ENCODE measurements at regions not wholly inside any gene's neighbourhood (a gene's known extent, or its start where the extent isn't known, plus 50 kb on each side); places are given as distances from the start of the nearest gene placed in this dataset.

- no peak for DNase-seq (ENCODE audit: low spot score)
- TF ChIP-seq CTCF (IDR thresholded peaks at IDR 0.05) = no peak
- no peak for TF ChIP-seq POLR2AphosphoS5 (IDR thresholded peaks at IDR 0.05)
- TF ChIP-seq POLR2A (IDR thresholded peaks at IDR 0.05) = no peak
- H3K27me3 ChIP-seq (replicated peaks; ENCODE audit: insufficient read depth) = no peaks in the 10 kb centered on the region
- no peaks in the 10 kb centered on the region for H3K9me3 ChIP-seq
- H3K36me3 ChIP-seq = no peaks in the 10 kb centered on the region
- intact Hi-C loops (cut with DNase I) = no loop called here
- 93% methylated on average over 6 of the region's 6 CpGs for WGBS
- H3K4me1 ChIP-seq (replicated peaks) = no peaks in the 10 kb centered on the region
- H3K4me3 ChIP-seq = no peak overlapping the region
- no peak overlapping the region for H3K27ac ChIP-seq
These were observed 501.6 kb downstream of the IRX1 start for GRCh38 chr5:4097199-4097598.

- H3K4me1 ChIP-seq (replicated peaks) = no peaks in the 10 kb centered on the region
- 94% methylated on average over 9 of the region's 9 CpGs for WGBS
- intact Hi-C loops (cut with DNase I) = no loop called here
These were observed 502.6 kb downstream of the IRX1 start for GRCh38 chr5:4098226-4098625.

GRCh38 chr5:4099386-4099785, 503.8 kb downstream of the IRX1 start:
- no peak overlapping the region for H3K27ac ChIP-seq
- no peaks in the 10 kb centered on the region for H3K36me3 ChIP-seq
- no peak for DNase-seq (ENCODE audit: low spot score)
- H3K9me3 ChIP-seq = no peaks in the 10 kb centered on the region
- no peaks in the 10 kb centered on the region for H3K4me1 ChIP-seq (replicated peaks)
- 59% methylated on average over 7 of the region's 7 CpGs for WGBS
- no peaks in the 10 kb centered on the region for H3K27me3 ChIP-seq (replicated peaks; ENCODE audit: insufficient read depth)
- H3K4me3 ChIP-seq = no peak overlapping the region
- TF ChIP-seq POLR2A (IDR thresholded peaks at IDR 0.05) = no peak
- TF ChIP-seq POLR2AphosphoS5 (IDR thresholded peaks at IDR 0.05) = no peak
- no peak for TF ChIP-seq CTCF (IDR thresholded peaks at IDR 0.05)
- intact Hi-C loops (cut with DNase I) = no loop called here

More at GRCh38 chr5:4098226-4098625, 502.6 kb downstream of the IRX1 start:
- no peaks in the 10 kb centered on the region for H3K27me3 ChIP-seq (replicated peaks; ENCODE audit: insufficient read depth)
- no peaks in the 10 kb centered on the region for H3K9me3 ChIP-seq
- TF ChIP-seq POLR2A (IDR thresholded peaks at IDR 0.05) (no peak), CTCF (IDR thresholded peaks at IDR 0.05) (no peak), POLR2AphosphoS5 (IDR thresholded peaks at IDR 0.05) (no peak)
- no peak for DNase-seq (ENCODE audit: low spot score)
- no peak overlapping the region for H3K4me3 ChIP-seq
- H3K27ac ChIP-seq = no peak overlapping the region
- H3K36me3 ChIP-seq = no peaks in the 10 kb centered on the region

- no peak overlapping the region for H3K27ac ChIP-seq
- DNase-seq (ENCODE audit: low spot score) = no peak
- intact Hi-C loops (cut with DNase I) = no loop called here
- TF ChIP-seq POLR2A (IDR thresholded peaks at IDR 0.05) (no peak), CTCF (IDR thresholded peaks at IDR 0.05) (no peak), POLR2AphosphoS5 (IDR thresholded peaks at IDR 0.05) (no peak)
- H3K4me1 ChIP-seq (replicated peaks) = no peaks in the 10 kb centered on the region
- H3K27me3 ChIP-seq (replicated peaks; ENCODE audit: insufficient read depth) = no peaks in the 10 kb centered on the region
- no peak overlapping the region for H3K4me3 ChIP-seq
- no peaks in the 10 kb centered on the region for H3K9me3 ChIP-seq
- 88% methylated on average over 14 of the region's 14 CpGs for WGBS
- no peaks in the 10 kb centered on the region for H3K36me3 ChIP-seq
These were observed 505.1 kb downstream of the IRX1 start for GRCh38 chr5:4100739-4101138.

GRCh38 chr5:4101189-4101588, 505.6 kb downstream of the IRX1 start:
- Histone ChIP-seq H3K9me3 (no peaks in the 10 kb centered on the region), H3K4me3 (no peak overlapping the region), H3K36me3 (no peaks in the 10 kb centered on the region), H3K4me1 (replicated peaks) (no peaks in the 10 kb centered on the region), H3K27ac (no peak overlapping the region), H3K27me3 (replicated peaks; ENCODE audit: insufficient read depth) (no peaks in the 10 kb centered on the region)
- TF ChIP-seq POLR2AphosphoS5 (IDR thresholded peaks at IDR 0.05) (no peak), POLR2A (IDR thresholded peaks at IDR 0.05) (no peak), CTCF (IDR thresholded peaks at IDR 0.05) (no peak)
- intact Hi-C loops (cut with DNase I) = no loop called here
- DNase-seq (ENCODE audit: low spot score) = no peak
- WGBS = 58% methylated on average over 12 of the region's 12 CpGs

Data from prostate gland (tissue), 2 donors.